Hindlimb muscle (tissue), 1 donor: ENCODE measurements at regions not wholly inside any gene's neighbourhood (a gene's known extent, or its start where the extent isn't known, plus 50 kb on each side); places are given as distances from the start of the nearest gene placed in this dataset.
"Not testable (repeated sequence)": the region's sequence is repeated elsewhere in the genome, so short reads cannot be mapped to it uniquely, and the experiment has no call there.

Experiments
- DNase-seq: peaks from one replicate; pipeline ENCODE4 v3.0.0-alpha.2; 2013

GRCh38 chr7:23938937-23939552, 229.0 kb downstream of the STK31 start:
- DNase-seq, result no peak

- DNase-seq, result not testable (repeated sequence)
Measured at GRCh38 chr7:23939747-23940146, 229.7 kb downstream of the STK31 start.

- no peak for DNase-seq
Measured at GRCh38 chr7:23941551-23941950, 231.5 kb downstream of the STK31 start.

GRCh38 chr7:23942032-23942431, 232.0 kb downstream of the STK31 start:
- DNase-seq, result no peak

- DNase-seq, result no peak
Measured at GRCh38 chr7:23944131-23944530, 234.1 kb downstream of the STK31 start.

GRCh38 chr7:23945472-23945871, 235.5 kb downstream of the STK31 start:
- no peak for DNase-seq

GRCh38 chr7:23955145-23955544, 245.1 kb downstream of the STK31 start:
- DNase-seq, result no peak

GRCh38 chr7:23955600-23956149, 245.7 kb downstream of the STK31 start:
- DNase-seq, result no peak

GRCh38 chr7:23956772-23957576, 247.0 kb downstream of the STK31 start:
- DNase-seq, result no peak

GRCh38 chr7:23959821-23960220, 249.8 kb downstream of the STK31 start:
- DNase-seq, result no peak

- no peak for DNase-seq
Measured at GRCh38 chr7:23960361-23960760, 250.3 kb downstream of the STK31 start.

GRCh38 chr7:23963461-23964165, 253.6 kb downstream of the STK31 start:
- no peak for DNase-seq

GRCh38 chr7:23964715-23965114, 254.7 kb downstream of the STK31 start:
- no peak for DNase-seq

- no peak for DNase-seq
Measured at GRCh38 chr7:23965296-23965695, 255.3 kb downstream of the STK31 start.

- DNase-seq, result no peak
Measured at GRCh38 chr7:23966941-23967340, 256.9 kb downstream of the STK31 start.

- no peak for DNase-seq
Measured at GRCh38 chr7:23967949-23968599, 258.1 kb downstream of the STK31 start.

GRCh38 chr7:23968791-23969190, 258.8 kb downstream of the STK31 start:
- DNase-seq, result no peak

- no peak for DNase-seq
Measured at GRCh38 chr7:23969443-23969842, 259.4 kb downstream of the STK31 start.

- DNase-seq, result no peak
Measured at GRCh38 chr7:23970193-23970592, 260.2 kb downstream of the STK31 start.

GRCh38 chr7:23971031-23971430, 261.0 kb downstream of the STK31 start:
- no peak for DNase-seq

- no peak for DNase-seq
Measured at GRCh38 chr7:23972057-23972456, 262.0 kb downstream of the STK31 start.

- no peak for DNase-seq
Measured at GRCh38 chr7:23973264-23973663, 263.2 kb downstream of the STK31 start.

- no peak for DNase-seq
Measured at GRCh38 chr7:23980081-23980480, 270.1 kb downstream of the STK31 start.
